AG08395 (cell line): ENCODE measurements at regions not wholly inside any gene's neighbourhood (a gene's known extent, or its start where the extent isn't known, plus 50 kb on each side); places are given as distances from the start of the nearest gene placed in this dataset.

Experiments
- DNase-seq: peaks from one replicate; pipeline ENCODE4 v3.0.0; 2012; ENCODE audit warnings: mixed read lengths, low spot score

- no peak for DNase-seq
Observed at GRCh38 chr9:14031810-14032209, 282.1 kb downstream of the NFIB start.

GRCh38 chr9:14031060-14031414 is 282.9 kb downstream of the NFIB start:
- no peak for DNase-seq

DNA sequence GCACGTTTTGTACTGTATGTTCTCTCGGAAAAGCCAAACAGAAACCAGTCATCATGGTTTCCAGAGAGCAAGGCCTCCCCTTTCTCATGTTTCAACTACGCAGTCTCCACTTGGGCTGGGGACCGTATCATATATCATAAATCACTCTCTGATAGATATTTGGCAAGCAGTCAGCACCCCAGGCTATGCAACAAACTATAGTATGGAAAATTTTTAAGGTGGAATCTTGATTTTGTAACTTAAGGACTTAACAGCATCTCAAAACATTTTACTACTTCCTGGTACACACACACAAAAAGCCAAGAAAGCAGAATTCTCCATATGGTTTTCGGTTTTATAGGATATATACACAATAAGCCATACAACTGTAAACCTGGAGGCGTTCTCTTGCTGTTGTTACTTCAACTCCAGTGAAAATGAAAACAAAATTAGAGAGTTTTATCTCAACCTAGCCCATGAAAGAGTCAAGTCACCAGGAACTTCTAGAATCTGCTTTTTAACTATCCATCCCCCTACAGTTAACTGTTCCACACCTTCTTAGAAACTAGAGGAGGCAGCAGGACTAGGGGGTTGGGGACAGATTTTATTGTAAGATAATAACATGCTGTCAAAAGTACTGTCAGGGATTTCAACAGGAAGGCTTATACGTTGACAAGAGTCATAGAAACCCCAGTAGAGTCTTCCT is 283.4 kb downstream of the NFIB start:
- DNase-seq: no peak

- no peak for DNase-seq
Observed at GRCh38 chr9:14029806-14030374, 284.1 kb downstream of the NFIB start.

DNA sequence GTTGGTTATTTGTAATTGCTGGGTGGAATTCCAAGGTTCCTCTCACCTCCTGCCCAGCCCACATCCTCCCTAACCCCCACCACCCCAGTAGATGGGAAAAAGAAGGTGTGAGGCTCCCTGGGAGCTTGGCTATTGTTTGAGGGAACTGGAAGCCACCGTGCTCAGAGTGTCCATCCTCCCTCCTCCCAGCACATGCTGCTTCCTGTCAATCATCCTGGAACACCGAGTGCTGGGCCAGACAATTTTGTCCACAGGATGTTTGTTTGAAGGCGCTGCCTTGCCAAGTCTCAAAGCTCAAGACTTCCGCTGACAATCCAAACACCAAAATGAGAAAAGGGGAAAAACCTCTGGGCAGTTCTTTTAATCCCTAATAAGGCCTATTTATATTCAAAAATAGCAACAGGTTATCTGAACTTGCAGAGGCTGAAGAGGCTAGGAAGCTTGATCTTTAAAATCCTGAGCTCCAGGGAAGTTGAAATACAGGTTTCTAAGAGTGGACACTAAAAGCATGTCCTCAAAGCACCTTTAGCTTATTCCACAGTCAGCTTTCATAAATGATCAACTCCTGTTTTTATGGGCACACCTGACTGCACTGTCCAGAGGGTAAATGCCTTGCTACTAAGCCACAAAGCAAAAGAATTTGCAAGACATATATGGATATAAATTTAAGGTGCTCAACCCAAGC is 286.7 kb downstream of the NFIB start:
- no peak for DNase-seq

DNA sequence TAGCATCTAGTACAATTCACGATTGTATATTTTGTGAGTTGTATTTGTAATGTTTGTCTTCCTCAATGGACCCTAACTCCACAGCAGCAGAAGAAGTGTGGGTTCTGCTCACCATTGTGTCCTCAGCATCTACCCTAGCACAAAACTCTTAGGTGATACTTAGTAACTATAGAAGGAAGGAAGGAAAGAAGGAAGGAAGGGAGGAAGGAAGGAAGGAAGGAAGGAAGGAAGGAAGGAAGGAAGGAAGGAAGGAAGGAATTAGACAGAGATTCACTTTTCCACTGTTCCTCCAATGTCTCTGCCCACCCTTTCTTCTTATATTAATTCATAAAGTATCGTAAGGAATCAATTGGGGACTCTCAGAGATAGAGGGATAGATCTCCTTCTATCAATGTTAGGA is 288.2 kb downstream of the NFIB start:
- DNase-seq: no peak

DNA sequence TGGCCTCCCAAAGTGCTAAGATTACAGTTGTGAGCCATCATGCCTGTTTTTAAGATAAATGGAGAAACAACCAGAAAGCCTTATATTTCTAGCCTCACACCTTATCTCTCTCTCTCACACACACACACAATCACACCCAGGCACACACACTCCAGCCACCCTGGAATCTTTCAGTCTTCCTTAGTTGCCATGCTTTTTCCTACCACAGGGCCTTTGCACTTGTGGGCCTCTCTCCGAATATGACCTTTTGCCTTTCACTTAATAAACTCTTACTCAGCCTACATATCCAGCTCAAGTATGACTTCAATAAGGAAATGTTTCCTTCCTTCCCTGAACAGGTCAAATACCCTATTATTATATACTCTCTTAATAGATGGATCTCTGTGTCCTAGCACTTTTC is 290.7 kb downstream of the NFIB start:
- no peak for DNase-seq

DNA sequence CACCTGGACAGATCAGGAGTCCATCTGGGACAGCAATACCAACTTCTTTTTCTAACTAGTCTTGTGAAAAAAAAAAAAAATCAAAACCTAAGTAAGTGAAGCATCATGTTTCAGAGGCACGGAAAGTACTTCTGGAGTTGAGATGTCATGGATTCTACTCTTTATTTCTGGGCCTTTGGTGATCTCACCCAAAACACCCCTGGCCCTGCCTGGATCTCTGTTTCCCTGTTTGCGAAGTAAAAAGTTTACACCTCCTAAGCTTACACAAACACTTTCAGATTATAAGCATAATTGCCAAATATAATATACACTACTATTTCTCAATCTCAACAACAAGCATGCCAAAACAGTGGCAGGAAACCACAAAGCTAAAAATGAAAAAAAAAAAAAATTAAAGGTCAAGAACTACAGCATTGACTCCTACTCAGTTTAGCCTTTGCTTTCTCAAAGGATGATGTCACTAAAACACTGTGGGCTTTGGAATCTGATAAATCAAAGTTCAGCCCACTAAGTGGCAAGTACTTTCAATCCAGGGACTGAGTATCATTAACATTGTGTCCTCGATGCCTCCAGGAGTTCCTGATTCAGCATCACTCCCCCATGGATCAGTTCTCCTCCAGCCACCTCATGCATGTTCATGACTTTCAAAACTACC is 291.9 kb downstream of the NFIB start:
- DNase-seq: no peak

DNA sequence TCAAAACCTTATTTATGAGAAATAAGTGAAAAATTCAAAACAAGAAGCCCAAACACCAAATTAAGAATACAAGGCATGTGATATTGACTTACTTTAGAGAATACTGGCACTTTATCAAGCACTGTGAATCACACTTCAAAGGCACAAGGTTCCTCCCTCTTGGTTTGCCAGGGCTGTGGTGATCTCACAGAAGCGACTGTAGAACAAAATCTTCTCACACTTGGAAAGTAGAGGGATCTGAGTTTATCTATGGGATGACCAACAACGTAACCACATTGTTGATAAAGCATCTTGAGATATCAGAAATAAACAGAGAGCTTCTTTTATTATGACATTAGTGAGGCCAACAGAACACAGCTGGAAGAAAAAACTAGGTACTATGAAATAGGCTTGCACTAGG is 295.9 kb downstream of the NFIB start:
- no peak for DNase-seq

- DNase-seq: no peak
Observed at GRCh38 chr9:14014744-14015143, 299.2 kb downstream of the NFIB start.

GRCh38 chr9:14014218-14014617 is 299.7 kb downstream of the NFIB start:
- DNase-seq: no peak

DNA sequence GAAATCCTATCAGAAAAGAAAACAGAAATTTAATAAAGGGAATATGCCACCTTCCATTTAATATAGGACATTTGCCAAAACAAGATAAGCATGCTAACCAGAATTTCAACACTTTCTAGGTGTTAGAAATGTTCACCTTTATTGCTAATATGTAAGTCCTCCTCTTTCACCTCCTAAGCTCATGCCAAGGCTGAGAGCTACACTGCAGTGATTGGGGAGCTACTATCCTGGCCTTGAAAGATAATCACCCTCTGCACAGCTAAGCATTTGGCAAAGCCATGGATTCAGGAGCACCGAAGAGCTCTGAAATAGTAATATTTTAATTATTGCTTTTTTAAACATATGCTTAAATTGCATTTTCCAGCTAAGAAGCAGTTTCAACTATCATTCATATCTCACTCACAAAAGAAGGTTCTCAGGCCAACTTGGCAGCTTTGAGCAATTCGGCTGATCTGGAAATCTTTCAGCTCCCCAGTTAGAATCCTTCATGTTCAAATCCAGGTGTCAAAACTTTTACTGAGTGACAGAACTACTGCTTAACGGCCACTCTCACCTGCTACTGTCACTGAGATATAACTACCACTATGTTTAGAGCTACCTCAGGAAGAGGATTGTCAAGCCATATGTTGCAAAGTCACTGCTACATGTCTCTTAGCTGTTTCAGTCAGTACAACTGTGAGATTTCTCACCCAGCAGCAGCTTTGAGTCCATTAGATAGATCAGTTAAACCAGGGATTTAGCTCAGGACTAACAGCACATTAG is 302.0 kb downstream of the NFIB start:
- DNase-seq: no peak

- no peak for DNase-seq
Observed at GRCh38 chr9:14007190-14007769, 306.7 kb downstream of the NFIB start.

GRCh38 chr9:14006386-14007187 is 307.4 kb downstream of the NFIB start:
- DNase-seq: no peak

DNA sequence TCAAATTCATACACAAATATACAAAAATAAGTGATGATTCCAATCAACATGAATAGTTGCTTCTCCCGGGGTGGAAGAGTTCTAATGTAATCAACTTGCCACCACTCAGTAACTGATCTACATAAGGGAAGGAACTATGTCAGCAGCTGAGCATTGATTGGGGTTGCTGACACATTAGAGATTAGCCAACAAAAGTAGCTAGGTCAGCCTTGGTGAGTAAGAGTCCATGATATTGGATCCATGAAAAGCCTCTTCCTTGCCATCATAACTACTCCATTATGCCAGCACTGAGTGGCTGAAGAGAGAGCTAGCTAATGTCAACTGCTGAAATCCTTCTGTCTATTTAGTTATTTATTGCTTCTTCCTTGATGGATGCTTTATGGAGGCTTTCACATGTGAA is 309.8 kb downstream of the NFIB start:
- DNase-seq: no peak

DNA sequence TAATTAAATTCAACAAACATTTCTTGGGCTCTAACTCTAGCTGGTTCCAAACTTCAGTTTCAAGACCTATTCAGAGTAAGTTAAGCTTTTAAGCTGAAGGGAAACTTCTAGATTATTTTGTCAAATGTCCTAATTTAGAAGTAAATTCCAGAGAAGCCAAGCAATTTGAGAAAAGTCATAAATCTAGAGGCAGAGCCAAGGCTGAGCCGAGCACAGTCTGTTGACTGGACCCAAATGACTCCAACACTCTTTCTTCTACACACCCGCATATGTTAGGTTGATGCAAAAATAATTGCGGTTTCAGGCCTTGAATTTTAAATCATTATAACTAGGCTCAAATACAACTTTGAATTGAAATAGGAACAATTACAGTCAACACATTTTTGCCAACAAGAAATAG is 319.7 kb downstream of the NFIB start:
- no peak for DNase-seq

DNA sequence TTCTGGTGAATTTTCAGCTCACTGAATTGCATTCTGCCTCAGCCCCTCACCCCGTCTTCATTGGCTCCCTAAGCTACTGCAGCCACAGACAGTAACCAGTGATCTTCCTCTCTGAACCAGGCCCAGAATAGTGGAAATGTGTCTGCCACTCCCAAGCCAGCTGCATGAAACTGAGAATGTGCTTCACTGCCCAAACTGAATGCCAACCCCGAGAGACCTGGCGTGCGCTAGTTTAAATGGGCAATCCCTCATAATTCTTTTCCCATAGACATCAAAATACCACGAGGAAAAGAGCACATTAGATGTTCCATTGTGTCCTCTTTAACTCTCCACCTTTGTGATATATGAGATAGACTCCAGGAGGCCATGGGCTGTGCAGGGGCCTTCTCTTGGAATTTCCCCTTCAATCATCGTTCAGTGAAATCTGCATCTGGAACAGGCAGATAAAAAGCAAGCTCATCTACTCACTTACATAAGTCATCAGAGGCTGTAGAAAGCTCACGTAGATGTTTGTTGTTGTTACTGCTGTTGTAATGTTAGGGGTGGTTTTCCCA is 320.2 kb downstream of the NFIB start:
- DNase-seq: no peak

- no peak for DNase-seq
Observed at GRCh38 chr9:13992138-13993088, 321.5 kb downstream of the NFIB start.

- no peak for DNase-seq
Observed at GRCh38 chr9:13991395-13991794, 322.5 kb downstream of the NFIB start.

DNA sequence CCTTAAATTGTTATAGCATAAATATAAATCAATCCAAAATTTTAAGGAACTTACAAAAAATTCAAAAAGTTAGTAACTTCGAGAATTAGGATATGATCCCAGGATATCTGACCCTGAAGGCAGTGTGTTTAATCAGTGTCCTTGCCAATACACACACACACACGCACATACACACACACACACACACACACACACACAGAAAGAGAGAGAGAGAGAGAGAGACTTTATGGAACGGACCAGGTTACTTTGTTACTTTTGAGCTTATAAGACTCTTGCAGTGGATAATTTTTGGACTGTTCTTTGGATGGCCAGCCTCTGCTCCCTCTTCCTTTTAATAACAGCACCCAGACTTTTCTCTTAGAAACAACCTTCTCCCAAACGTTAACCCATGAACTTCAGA is 322.9 kb downstream of the NFIB start:
- no peak for DNase-seq
